HG02571 (cell line): ENCODE measurements at regions not wholly inside any gene's neighbourhood (a gene's known extent, or its start where the extent isn't known, plus 50 kb on each side); places are given as distances from the start of the nearest gene placed in this dataset.

Source experiments
- ATAC-seq: cut with Tn5 transposase; IDR thresholded peaks from one replicate; pipeline ENCODE4 v1.9.1; 2021; ENCODE audit warnings: mild to moderate bottlenecking, moderate library complexity; ENCODE audit not compliant: unreplicated experiment

DNA sequence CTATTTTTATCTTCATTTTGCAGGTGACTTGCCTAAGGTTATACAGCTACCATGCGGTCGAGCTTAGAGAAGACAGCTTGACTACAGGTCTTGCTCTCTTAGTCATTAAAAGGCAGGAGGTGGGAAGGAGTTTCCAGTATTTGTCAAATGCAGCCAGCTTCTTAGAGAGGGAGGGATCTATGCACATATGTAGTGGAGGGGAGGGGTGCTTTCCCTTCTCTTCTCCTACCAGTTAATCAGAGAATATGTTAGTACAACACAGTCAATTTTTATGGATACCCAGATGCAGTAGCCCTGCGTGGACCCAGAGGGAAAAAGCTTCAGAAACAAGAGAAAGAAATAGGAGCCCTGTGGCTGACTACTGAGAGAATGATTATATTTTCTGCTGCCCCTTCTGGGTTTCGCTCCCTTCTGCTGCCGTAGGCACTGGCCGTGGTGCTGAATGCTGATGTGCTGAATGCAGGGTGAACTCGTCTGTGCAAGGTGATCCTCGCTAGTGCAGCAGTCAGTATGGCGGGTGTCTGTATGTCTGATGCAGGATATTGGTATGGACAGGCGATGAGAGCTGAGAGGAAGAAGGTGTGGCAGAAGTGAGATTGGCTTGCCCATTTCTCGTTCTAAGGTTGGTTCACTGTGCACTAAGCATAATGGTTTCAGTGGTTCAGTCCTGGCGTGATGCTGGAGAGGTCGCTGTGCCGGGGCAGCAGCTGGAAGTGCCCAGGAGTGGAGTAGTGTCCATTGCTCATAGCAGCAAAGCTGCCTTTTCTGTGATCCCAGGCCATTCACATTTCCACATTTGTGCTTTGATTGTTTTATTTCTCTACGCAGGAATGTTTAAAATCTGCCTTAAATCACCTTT lies 189.2 kb upstream of the PODXL start:
- no peak for ATAC-seq

DNA sequence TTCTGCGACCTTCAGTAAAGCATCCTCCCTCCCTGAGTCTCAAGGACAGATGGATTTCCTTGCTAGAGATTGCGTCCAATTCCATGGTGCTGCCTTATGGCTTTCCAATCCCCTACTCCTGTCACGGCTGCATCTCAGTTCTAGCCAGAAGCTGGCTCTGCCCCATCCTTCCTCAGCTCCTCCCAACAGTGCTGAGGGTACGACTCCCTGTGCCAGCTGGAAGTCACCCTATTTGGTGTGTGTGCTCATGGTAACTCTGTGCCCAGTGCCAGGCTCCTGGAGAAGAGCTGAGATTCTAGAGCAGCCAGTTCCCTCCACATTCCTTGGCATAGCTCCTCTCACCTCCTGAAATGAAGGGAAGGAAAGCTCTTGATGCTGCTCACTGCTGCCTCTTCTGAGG lies 185.0 kb upstream of the PODXL start:
- ATAC-seq: no peak

DNA sequence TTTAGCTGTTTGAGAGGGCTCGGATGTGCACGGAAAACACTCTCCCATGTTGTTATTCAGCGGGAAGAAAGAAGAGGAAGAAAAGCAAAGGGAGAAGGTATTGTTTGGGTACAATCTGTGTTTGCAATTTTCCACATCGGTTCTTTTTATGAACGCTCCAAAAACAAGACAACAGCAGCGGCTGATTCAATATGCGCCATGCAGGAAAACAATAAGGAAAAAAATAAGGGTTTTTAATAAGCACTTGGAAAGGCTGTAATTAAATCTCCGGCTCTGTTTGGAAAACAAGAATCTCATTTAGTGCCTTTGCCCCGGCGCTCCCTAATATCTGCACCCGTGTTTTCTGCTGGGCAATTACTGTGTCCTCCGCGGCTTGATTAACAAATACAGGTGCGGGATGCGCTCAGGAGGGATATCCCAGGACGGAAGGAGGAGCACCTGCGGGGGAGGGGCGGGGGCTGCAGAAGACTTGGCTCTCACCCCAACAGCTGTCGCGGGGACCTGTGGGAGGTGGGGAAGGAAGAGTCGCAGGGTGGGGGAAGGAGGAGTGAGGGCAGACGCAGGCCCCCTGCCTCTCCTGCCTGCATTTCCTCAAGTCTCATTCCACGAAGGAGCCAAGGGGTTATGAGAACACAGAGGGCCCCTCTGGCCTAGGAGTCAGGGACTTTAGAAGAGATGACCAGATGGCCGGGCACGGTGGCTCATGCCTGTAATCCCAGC lies 181.5 kb upstream of the PODXL start:
- no peak for ATAC-seq

DNA sequence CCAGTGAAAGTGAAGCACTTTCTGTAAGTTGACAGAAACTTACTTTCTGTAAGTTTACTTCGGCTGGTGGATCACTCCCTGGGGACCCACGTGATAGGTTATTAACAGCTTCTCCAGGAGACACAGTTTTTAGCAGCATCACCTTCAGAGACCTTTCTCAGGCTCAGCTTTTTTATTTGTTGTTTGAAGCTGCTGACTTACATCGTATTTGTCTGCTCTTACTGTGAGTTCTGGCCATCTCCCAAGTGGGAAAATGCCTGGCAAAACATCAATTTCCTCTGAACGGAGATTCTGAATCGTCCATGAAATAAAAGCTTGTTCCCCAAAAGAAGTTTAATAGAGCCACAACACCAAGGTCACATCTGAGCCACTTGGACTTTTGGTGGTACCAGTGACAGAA lies 178.7 kb upstream of the PODXL start:
- ATAC-seq: no peak

DNA sequence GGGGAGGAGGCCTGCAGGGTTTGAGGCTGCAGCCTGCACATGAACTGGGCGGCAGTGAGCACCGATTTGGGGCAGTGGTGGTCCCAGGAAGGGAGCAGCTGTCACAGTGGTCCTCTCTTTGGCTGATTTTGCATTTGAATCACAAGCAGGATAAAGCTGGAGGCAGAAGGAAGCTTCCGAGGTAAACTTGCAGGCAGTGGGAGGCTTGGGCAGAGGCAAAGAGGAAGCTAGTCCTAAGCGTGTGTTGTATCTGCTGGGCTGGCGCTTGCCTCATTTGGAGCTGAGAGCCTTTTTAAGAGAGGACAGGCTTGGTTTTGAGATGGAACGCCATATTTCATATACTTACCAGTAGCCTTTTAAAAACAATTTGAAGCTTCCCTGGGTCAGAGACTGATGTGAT lies 177.2 kb upstream of the PODXL start:
- ATAC-seq: no peak

DNA sequence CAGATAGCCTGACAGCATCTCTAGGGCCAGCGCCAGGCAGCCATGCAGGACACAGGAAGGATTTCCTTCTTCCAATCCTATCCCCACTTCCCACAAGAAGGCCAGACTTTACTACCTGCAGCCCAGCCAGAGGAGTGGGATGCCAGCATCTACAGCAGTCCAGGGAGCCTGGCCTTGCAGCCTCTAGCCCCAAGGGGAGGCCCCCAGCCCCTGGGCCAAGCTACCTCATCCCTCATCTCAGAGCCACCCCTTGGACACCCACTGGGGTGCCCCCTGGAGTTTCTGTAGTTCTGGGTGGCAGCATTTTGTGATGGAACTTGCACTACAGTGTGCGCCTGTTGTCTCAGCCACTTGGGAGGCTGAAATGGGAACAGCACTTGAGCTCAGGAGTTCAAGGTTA lies 170.8 kb upstream of the PODXL start:
- no peak for ATAC-seq

DNA sequence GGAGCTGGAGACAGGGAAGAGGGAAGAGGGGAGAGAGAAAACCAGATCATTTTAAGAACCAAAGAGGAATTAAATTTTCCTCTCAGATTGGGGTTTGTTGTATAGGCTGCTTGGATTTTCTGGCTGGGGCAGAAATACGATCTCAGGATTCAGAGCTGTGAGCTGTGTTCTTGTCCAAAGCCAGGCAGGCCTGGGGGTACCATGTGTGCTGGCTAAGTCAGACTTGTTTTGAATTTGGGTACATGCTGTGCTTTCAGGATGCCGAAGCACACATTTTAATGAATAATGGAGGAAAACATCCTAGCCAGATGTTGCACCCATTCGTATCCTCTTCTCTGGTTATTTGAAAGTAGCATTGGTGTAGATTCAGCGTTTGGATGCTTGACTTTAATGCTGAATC lies 170.3 kb upstream of the PODXL start:
- no peak for ATAC-seq

DNA sequence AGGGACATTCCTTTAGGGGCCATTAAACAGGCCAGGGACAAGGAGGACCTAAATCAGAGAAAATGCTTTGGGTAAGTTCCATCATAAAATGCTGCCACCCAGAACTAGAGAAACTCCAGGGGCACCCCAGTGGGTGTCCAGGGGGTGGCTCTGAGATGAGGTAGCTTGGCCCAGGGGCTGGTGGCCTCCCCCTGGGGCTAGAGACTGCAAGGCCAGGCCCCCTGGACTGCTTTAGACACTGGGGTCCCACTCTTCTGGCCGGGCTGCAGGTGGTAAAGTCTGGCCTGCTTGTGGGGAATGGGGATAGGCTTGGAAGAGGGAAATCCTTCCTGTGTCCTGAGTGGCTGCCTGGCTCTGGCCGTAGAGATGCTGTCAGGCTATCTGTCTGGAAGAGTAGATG lies 169.6 kb upstream of the PODXL start:
- no peak for ATAC-seq

DNA sequence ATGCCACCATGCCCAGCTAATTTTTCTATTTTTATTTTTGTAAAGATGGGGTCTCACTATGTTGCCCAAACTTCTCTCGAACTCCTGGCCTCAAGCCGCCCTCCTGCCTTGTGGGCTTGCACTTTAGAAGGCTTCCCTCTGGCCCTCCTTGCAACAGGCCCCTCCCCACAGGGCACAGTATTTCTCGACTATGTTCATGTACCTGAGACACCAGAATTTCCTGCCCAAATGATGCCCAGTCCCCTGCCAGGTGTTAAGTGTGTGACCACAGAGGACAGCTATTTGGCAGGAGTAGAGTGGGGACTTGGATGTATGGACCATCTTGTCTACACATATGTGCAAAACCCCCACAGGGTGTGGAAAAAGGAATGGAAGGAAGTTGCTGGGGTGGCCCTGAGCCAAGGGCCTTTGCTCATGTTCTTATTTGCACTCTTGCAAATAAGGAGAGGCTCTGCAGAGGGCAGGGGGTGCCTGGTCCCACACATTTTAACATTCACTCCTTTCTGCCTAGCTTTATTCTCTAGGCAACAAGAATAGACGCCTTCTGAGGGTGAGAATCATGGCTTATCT lies 168.4 kb upstream of the PODXL start:
- no peak for ATAC-seq

DNA sequence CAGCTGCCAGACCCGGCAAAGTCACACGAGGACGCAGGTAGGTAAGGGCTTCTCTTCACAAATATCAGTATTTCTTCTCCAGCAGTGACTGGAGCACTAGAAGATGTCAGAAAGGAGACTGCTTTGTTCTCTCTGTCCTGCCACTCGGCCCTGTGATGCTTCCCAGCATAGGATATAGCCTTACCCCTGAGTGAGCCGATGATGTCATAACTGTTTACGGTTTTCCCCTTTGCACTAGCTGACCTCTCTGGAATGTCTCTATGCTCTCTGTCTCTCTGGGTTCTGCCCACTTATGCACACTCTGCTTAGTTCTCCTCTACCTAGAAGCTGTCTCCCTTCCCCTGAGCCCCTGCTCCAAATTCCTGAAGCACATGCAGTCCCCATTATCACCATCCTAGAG lies 167.5 kb upstream of the PODXL start:
- no peak for ATAC-seq

DNA sequence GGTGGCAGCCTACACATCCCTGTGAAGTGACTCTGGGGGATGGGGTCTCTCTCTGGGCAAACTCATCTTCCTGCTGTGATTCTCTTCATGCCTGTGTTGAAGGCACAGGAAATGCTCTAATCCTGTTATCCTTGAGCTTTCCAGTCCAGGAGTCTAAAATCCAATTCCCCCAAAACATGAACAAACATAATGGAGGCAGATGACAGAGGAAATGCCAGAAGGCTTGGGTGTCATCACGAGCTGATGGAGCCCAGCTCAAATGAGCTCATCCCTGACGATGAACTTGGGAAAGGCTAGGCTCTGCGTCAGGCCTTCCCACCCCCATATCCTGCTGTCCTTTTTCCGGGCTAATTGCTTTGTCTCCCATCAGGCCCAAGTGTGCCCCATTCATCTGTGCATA lies 165.9 kb upstream of the PODXL start:
- no peak for ATAC-seq

DNA sequence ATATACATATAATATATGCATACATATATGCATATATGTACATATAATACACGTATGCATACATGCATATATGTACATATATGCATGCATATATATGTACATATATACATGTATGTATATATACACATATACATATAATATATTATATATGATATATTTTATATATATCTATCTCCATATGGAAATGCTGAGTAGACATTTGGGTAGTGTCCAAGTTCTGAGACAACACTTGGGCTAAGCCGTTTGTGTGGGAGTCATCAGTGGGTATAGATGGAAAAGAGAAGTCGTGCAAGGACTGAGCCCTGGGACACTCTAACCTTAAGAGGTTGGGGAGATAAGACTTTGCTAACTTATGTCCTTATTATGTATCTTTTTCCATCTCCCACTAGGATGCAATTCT lies 165.2 kb upstream of the PODXL start:
- no peak for ATAC-seq

DNA sequence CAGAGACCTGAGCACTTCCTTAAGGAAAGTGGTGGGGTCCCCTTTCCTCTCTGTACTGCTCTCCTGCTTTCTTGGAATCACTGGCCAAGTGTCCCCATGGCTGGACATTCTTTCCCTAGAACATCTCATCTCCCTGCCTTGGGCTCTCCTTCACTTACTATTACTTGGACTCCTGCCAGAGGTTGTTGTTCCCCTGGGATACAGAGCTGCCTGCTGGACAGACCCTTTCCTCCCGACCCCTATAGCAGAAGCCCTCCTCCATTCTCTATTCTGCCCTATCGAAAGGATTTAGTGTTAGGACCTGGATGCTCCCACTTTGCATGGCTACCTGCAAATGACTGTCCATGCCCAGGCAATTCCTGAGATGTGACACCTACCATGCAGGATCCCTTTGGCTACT lies 164.3 kb upstream of the PODXL start:
- ATAC-seq: no peak

DNA sequence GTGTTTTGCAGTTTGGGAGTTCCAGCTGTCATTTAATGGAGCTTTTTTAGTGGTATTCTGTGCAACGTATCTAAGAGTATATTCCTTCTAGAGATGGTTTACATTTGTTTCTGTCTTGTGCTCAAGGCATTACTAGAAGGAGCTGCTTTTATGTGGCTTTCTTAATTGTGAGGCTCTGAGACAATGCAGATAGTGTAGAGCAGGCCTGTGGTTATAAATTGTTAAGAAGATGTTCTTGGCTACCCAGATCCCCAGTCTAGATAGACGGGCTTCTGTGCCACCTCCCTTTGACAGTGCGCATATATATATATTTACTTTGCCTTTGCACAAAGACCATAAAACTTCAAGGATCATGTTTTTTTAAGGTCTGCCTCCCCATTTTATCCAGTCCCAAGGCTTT lies 160.8 kb upstream of the PODXL start:
- ATAC-seq: no peak

DNA sequence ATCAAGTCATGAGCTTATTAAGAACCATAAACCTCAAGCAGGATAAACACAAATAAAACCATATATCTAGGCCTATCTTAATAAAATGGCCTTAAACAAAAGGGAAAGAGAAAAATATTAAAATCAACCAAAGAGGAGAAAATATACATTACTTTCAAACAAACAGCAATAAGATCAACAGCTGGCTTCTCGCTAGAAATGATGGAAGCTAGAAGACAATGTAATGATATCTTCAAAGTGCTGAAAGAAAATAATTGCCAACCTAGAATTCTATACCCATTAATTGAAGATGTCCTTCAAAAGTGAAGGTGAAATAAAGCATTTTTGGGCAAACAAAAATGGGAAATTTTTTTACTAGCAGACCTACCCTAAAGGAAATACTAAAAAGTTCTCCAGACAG lies 142.9 kb upstream of the PODXL start:
- no peak for ATAC-seq

DNA sequence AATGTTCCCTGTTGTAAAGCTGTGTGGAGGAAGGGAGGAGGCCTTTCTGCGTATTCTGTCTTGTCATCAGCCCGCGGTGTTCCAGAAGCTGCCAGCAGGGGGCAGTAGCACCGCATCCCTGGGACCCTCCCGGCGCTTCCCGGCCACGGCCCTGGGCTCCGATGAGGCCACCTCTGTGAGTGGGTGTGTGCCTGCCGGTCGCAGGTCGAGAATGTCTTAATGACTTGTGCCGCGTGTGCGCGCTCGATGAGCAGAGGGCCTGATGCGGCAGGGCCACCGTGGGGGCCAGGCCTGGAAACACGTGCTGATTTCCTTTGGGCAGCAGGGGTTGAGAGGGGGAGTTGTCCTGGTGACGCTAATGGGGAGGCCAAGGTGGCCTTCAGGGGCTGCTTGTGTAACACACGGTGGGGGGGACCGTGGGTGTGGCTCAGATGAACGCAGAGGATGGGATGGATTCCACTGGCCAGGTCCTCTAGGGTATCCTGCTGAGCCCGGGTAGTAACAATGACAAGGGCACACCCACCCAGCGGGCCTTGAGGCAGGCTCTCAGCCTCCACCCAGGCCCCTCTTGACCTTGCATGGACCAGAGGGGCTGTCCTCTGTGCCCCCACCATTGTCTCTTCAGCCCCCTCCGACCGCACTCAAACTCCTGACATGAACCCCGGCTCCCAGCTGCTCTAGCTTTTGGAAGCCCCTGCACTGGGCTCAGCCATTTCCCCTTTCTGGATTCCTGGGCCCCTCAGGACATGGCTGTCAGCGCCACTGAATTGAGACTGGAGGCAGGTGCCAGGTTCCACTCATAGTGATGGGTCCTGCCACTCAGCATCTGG lies 135.9 kb upstream of the PODXL start:
- ATAC-seq: no peak

DNA sequence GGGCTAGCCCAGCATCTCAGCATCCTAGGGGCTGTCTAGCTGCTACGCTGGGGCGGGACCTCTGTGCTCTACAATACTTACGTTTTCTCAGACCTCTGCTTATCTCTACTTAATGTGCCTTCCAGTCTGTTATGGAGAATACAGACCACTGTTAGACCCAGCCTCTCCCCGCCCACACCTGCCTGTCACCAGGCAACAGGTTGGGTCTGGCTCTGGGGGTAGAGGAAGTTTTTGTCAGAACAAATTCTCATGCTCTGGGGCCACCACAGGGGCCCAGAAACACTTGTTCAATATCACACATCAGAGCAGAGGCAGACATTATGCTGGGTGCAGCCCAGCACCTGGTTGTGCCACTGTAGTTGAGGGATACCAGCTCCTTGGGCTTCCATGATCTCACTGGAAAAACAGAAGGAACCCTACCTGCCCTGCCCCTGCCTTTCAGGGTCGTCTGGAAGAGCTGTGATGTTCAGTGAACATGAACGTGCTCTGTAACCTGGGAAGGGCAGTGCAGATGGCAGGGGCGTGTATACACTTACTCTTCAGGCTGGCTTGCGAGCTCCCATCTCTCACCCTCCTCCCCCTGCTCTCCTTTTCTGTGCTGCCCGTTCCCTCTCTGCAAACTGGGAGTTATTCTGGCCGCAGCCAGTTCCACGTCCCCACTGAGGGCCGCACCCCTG lies 135.2 kb upstream of the PODXL start:
- ATAC-seq: no peak

DNA sequence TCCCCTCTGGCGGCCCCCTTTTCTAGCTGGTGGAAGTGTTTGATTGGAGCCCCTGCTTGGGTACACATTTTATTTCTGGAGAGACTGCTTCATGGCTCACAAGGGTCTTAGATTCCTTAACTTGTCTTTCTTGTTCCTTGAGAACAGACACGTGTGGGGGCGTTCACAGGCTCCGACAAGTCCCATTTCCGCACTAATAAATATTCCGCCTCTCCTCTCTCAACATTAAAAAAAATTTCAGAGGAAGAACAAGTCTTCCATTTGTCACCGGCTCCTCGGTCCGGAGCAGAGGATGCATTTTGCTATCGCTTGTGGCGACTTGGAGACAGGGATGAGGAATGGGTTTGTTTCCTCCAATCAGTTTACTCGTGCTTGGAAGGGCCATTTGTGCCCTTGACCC lies 134.0 kb upstream of the PODXL start:
- no peak for ATAC-seq

DNA sequence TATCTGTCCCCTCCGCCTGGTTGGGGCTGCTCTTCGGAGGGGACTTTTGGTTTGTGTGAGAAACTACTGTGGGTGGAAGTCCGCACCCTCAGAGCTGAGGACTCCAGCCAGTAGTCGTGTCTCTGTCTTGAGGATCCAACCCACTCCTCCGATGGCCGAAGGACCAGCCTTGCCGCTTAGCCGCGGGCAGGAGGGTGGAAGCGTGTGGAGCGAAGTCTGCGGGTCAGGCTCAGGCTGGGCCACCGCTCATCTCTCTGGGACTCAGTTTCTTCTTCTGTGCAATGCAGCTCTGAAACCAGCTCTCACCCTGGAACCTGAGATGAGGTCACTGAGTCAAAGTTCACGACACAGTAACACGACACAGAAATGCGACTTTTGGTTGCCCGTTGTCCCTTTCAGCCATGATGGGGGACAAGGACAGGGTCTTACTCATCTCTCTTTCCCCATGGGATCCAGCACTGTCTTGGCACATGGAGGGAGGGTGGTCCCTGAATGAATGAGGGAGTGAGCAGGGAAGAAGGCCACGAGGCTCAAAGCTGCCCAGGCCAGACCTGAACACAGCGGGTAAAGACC lies 133.3 kb upstream of the PODXL start:
- ATAC-seq: no peak
